Esophagus (tissue), 2 donors: ENCODE measurements at regions not wholly inside any gene's neighbourhood (a gene's known extent, or its start where the extent isn't known, plus 50 kb on each side); places are given as distances from the start of the nearest gene placed in this dataset.

Experiments
- H3K27ac ChIP-seq, 2 donors: one replicate each; pipeline ENCODE4 v1.5.1; 2013; ENCODE audit warnings: low read depth in 2 of 2, mild to moderate bottlenecking in 2 of 2, inconsistent platforms in 1 of 2, low read length in 1 of 2, moderate library complexity in 1 of 2
- H3K27me3 ChIP-seq, 2 donors: one replicate each; pipeline ENCODE4 v1.6.1; 2013; ENCODE audit warnings: low read length in 2 of 2, control low read depth in 1 of 2, mild to moderate bottlenecking in 1 of 2; ENCODE audit not compliant: insufficient read depth in 2 of 2, control insufficient read depth in 1 of 2
- H3K36me3 ChIP-seq, 2 donors: one replicate each; pipeline ENCODE4 v1.6.1; 2013; ENCODE audit warnings: low read length in 1 of 2; ENCODE audit not compliant: control insufficient read depth in 2 of 2, insufficient read depth in 2 of 2
- H3K4me1 ChIP-seq, 2 donors: one replicate each; pipeline ENCODE4 v1.6.1; 2013; ENCODE audit warnings: low read length in 1 of 2; ENCODE audit not compliant: control insufficient read depth in 2 of 2, insufficient read depth in 2 of 2
- H3K4me3 ChIP-seq, 2 donors: one replicate each; pipeline ENCODE4 v1.5.1; 2013; ENCODE audit warnings: low read length in 2 of 2, mild to moderate bottlenecking in 2 of 2, low read depth in 1 of 2, moderate library complexity in 1 of 2
- H3K9me3 ChIP-seq, 2 donors: one replicate each; pipeline ENCODE4 v1.6.1; 2013; ENCODE audit warnings: mild to moderate bottlenecking in 2 of 2, low read depth in 1 of 2, low read length in 1 of 2, moderate library complexity in 1 of 2; ENCODE audit not compliant: control insufficient read depth in 2 of 2, insufficient read depth in 1 of 2
- WGBS, 2 donors: extraction: QIAGEN DNeasy Blood & Tissue Kit; methylation state at CpG; one replicate each; pipeline ENCODE4 v1.1.7; 2013; 5-methylcytosine and 5-hydroxymethylcytosine counted together
- donor health status: healthy with polysubstance abuse.
- donor health status: Bipolar disorder and iron deficiency.

- H3K27ac ChIP-seq: no peak overlapping the region
- peaks cover 0 to 3% of the 10 kb centered on the region in 2 donors for H3K9me3 ChIP-seq
- H3K4me1 ChIP-seq: no peaks in the 10 kb centered on the region
- no peak overlapping the region for H3K4me3 ChIP-seq
- no peaks in the 10 kb centered on the region for H3K36me3 ChIP-seq
- H3K27me3 ChIP-seq: no peaks in the 10 kb centered on the region
Observed at GRCh38 chr2:48065096-48065495, 158.8 kb upstream of the FBXO11 start.

DNA sequence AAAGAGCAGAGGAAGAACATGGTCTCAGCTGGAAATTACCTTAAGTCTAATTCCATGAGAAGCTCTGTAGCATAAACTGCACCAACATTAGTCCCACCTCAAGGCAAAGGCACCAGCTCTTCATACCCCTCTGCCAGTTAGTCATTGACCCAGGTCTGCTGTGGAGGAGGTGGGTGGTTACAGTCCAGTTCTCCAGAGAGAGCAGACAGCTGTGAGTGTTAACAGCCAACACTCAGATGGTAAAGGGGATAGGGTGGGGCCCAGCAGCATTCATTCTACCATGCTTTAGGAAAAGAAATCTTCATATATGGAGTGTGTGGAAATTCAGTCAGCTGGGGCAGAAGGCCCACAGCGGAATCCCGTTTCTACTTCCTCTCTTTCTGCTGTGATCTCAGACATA, 159.7 kb upstream of the FBXO11 start:
- H3K36me3 ChIP-seq: no peaks in the 10 kb centered on the region
- H3K4me3 ChIP-seq: no peak overlapping the region
- H3K4me1 ChIP-seq: no peaks in the 10 kb centered on the region
- 72 to 93% methylated on average over 2 of the region's 2 CpGs for WGBS, 2 donors
- no peak overlapping the region for H3K27ac ChIP-seq
- no peaks in the 10 kb centered on the region for H3K27me3 ChIP-seq
- peaks cover 0 to 3% of the 10 kb centered on the region in 2 donors for H3K9me3 ChIP-seq

- H3K36me3 ChIP-seq: no peaks in the 10 kb centered on the region
- no peaks in the 10 kb centered on the region for H3K4me1 ChIP-seq
- H3K4me3 ChIP-seq: no peak overlapping the region
- peaks cover 0 to 3% of the 10 kb centered on the region in 2 donors for H3K9me3 ChIP-seq
- no peaks in the 10 kb centered on the region for H3K27me3 ChIP-seq
- no peak overlapping the region for H3K27ac ChIP-seq
Observed at GRCh38 chr2:48069769-48070168, 163.5 kb upstream of the FBXO11 start.

- Histone ChIP-seq H3K27me3 (no peaks in the 10 kb centered on the region), H3K27ac (no peak overlapping the region), H3K36me3 (no peaks in the 10 kb centered on the region), H3K4me1 (no peaks in the 10 kb centered on the region), H3K4me3 (no peak overlapping the region), H3K9me3 (peaks cover 0 to 3% of the 10 kb centered on the region in 2 donors)
- 77 to 81% methylated on average over 3 of the region's 3 CpGs for WGBS, 2 donors
Observed at GRCh38 chr2:48070415-48070814, 164.1 kb upstream of the FBXO11 start.

- no peaks in the 10 kb centered on the region for H3K4me1 ChIP-seq
- H3K9me3 ChIP-seq: peaks cover 0 to 3% of the 10 kb centered on the region in 2 donors
- no peak overlapping the region for H3K4me3 ChIP-seq
- 86 to 87% methylated on average over 5 of the region's 5 CpGs for WGBS, 2 donors
- no peaks in the 10 kb centered on the region for H3K36me3 ChIP-seq
- H3K27ac ChIP-seq: no peak overlapping the region
- no peaks in the 10 kb centered on the region for H3K27me3 ChIP-seq
Observed at GRCh38 chr2:48072583-48072982, 166.3 kb upstream of the FBXO11 start.

- no peaks in the 10 kb centered on the region for H3K36me3 ChIP-seq
- WGBS, 2 donors: 85 to 86% methylated on average over 2 of the region's 2 CpGs
- H3K27me3 ChIP-seq: no peaks in the 10 kb centered on the region
- no peaks in the 10 kb centered on the region for H3K4me1 ChIP-seq
- no peaks in the 10 kb centered on the region for H3K9me3 ChIP-seq
- no peak overlapping the region for H3K27ac ChIP-seq
- no peak overlapping the region for H3K4me3 ChIP-seq
Observed at GRCh38 chr2:48075631-48076030, 169.3 kb upstream of the FBXO11 start.

- WGBS, 2 donors: 83 to 87% methylated on average over 6 of the region's 6 CpGs
- Histone ChIP-seq H3K9me3 (no peaks in the 10 kb centered on the region), H3K4me3 (no peak overlapping the region), H3K4me1 (no peaks in the 10 kb centered on the region), H3K36me3 (no peaks in the 10 kb centered on the region), H3K27me3 (no peaks in the 10 kb centered on the region), H3K27ac (no peak overlapping the region)
Observed at GRCh38 chr2:48080534-48081316, 174.4 kb upstream of the FBXO11 start.

GRCh38 chr2:48081317-48081628, 175.0 kb upstream of the FBXO11 start:
- H3K27ac ChIP-seq: no peak overlapping the region
- H3K36me3 ChIP-seq: no peaks in the 10 kb centered on the region
- no peaks in the 10 kb centered on the region for H3K27me3 ChIP-seq
- 82 to 91% methylated on average over 7 of the region's 7 CpGs for WGBS, 2 donors
- H3K4me3 ChIP-seq: no peak overlapping the region
- no peaks in the 10 kb centered on the region for H3K9me3 ChIP-seq
- no peaks in the 10 kb centered on the region for H3K4me1 ChIP-seq

DNA sequence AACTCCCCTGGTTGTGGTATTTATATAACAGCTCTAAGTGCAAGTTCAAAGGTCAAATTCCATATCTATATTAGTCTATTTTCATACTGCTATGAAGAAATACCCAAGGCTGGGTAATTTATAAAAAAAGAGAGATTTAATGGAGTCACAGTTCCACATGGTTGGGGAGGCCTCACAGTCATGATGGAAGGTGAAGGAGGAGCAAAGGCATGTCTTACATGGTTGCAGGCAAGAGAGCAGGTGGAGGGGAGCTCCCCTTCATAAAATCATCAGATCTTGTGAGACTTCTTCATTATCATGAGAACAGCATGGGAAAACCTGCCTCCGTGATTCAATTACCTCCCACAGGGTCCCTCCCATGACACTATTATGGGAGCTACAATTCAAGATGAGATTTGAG, 179.6 kb upstream of the FBXO11 start:
- WGBS, 2 donors: 90 to 96% methylated on average over 1 of the region's 1 CpG
- H3K4me1 ChIP-seq: no peaks in the 10 kb centered on the region
- no peaks in the 10 kb centered on the region for H3K27me3 ChIP-seq
- no peaks in the 10 kb centered on the region for H3K9me3 ChIP-seq
- H3K36me3 ChIP-seq: no peaks in the 10 kb centered on the region
- no peak overlapping the region for H3K4me3 ChIP-seq
- no peak overlapping the region for H3K27ac ChIP-seq

- Histone ChIP-seq H3K27me3 (no peaks in the 10 kb centered on the region), H3K4me1 (no peaks in the 10 kb centered on the region), H3K4me3 (no peak overlapping the region), H3K36me3 (no peaks in the 10 kb centered on the region), H3K9me3 (no peaks in the 10 kb centered on the region), H3K27ac (no peak overlapping the region)
- WGBS, 2 donors: 80 to 81% methylated on average over 2 of the region's 2 CpGs
Observed at GRCh38 chr2:48088994-48089393, 182.7 kb upstream of the FBXO11 start.
